Suprapubic skin (tissue), 4 donors: ENCODE measurements at regions not wholly inside any gene's neighbourhood (a gene's known extent, or its start where the extent isn't known, plus 50 kb on each side); places are given as distances from the start of the nearest gene placed in this dataset.

Experiments used
- DNase-seq, 2 donors: peaks; one replicate each; pipeline ENCODE4 v3.0.0-alpha.2; 2019; ENCODE audit warnings: low spot score in 2 of 2
- H3K27ac ChIP-seq: fragments of 200-600 bp; sonication (generic); one replicate; pipeline ENCODE4 v1.5.1; 2019
- H3K27me3 ChIP-seq: fragments of 200-600 bp; sonication (generic); one replicate; pipeline ENCODE4 v1.5.1; 2019
- H3K36me3 ChIP-seq: fragments of 200-600 bp; sonication (generic); one replicate; pipeline ENCODE4 v1.5.1; 2019
- H3K4me1 ChIP-seq: fragments of 200-600 bp; sonication (generic); one replicate; pipeline ENCODE4 v1.5.1; 2019
- H3K4me3 ChIP-seq: fragments of 200-600 bp; sonication (generic); one replicate; pipeline ENCODE4 v1.5.1; 2019; ENCODE audit warnings: mild to moderate bottlenecking
- H3K9me3 ChIP-seq: fragments of 200-600 bp; sonication (generic); one replicate; pipeline ENCODE4 v1.5.1; 2019
- EP300 ChIP-seq: sonication (generic); formaldehyde crosslinking; IDR thresholded peaks from one replicate; pipeline ENCODE4 v1.6.1; 2017; ENCODE audit warnings: antibody characterized with exemption
- POLR2A ChIP-seq, 2 donors: fragments of 450-650 bp; IDR thresholded peaks; one replicate each; pipeline ENCODE4 v1.6.1; 2017; ENCODE audit warnings: antibody characterized with exemption in 2 of 2, mild to moderate bottlenecking in 2 of 2, moderate library complexity in 2 of 2
- POLR2AphosphoS5 ChIP-seq, 3 donors: sonication (generic); formaldehyde crosslinking; IDR thresholded peaks; one replicate each; pipeline ENCODE4 v1.6.1; 2017; ENCODE audit warnings: antibody characterized with exemption in 3 of 3
- WGBS: methylation state at CpG from one replicate; pipeline ENCODE4 v1.1.5; 2018; 5-methylcytosine and 5-hydroxymethylcytosine counted together
- TF ChIP-seq, protein P1 (sequence below), 2 donors: fragments of 200-600 bp in 1 of 2; fragments of 450-650 bp in 1 of 2; sonication (generic) in 1 of 2; IDR thresholded peaks; one replicate each; pipeline ENCODE4 v1.5.1; 2016 to 2019; ENCODE audit warnings: antibody characterized with exemption in 2 of 2, mild to moderate bottlenecking in 1 of 2, moderate library complexity in 1 of 2

DNA sequence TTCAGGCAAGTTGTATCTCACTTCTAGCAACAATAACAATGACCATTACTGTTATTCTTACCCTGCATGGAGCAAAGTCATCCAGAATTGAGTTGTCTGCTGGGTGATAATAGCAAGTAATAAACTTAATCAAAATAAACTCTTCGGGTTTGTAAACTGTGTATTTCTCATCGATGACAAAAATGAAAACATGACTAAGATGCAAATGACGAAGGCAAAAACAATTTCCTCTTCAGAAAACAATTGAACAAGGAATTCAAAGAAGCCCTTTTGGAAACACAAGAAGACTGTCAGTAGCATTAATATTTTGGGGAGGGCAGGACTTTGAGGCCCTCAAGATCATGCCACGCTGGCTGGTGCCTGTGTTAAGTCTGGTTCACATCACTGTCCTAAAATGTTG, 232.0 kb downstream of the BTG1 start:
- WGBS, result 82% methylated on average over 4 of the region's 4 CpGs
- H3K9me3 ChIP-seq, result no peaks in the 10 kb centered on the region
- no peaks in the 10 kb centered on the region for H3K36me3 ChIP-seq
- no peak for TF ChIP-seq EP300
- no peak for TF ChIP-seq POLR2AphosphoS5 (IDR thresholded peaks at IDR 0.05)
- no peak for TF ChIP-seq POLR2A (IDR thresholded peaks at IDR 0.05)
- TF ChIP-seq, protein P1, sequence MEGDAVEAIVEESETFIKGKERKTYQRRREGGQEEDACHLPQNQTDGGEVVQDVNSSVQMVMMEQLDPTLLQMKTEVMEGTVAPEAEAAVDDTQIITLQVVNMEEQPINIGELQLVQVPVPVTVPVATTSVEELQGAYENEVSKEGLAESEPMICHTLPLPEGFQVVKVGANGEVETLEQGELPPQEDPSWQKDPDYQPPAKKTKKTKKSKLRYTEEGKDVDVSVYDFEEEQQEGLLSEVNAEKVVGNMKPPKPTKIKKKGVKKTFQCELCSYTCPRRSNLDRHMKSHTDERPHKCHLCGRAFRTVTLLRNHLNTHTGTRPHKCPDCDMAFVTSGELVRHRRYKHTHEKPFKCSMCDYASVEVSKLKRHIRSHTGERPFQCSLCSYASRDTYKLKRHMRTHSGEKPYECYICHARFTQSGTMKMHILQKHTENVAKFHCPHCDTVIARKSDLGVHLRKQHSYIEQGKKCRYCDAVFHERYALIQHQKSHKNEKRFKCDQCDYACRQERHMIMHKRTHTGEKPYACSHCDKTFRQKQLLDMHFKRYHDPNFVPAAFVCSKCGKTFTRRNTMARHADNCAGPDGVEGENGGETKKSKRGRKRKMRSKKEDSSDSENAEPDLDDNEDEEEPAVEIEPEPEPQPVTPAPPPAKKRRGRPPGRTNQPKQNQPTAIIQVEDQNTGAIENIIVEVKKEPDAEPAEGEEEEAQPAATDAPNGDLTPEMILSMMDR (IDR thresholded peaks at IDR 0.05), result no peak
- DNase-seq, result no peak
- H3K27me3 ChIP-seq, result no peaks in the 10 kb centered on the region
- H3K27ac ChIP-seq, result no peak overlapping the region
- peaks cover 3% of the 10 kb centered on the region for H3K4me1 ChIP-seq
- H3K4me3 ChIP-seq, result no peak overlapping the region

DNA sequence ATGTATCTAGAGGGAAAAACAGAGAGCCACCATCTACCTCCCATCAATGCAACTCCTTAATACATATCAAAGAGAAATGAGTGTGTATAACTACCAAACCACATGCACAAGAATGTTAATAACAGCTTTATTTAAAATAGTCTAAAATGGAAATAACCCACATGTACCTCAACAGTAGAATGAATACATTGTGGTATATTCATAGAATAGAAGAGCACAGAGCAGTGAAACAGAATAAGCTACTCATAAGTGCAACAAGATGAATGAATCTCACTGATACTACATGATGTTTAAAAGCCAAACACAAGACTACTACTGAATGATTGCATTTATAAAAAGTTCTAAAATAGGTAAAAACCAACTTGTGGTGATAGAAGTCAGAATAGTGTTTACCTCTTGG, 232.5 kb downstream of the BTG1 start:
- H3K36me3 ChIP-seq, result no peaks in the 10 kb centered on the region
- H3K27ac ChIP-seq, result no peak overlapping the region
- H3K9me3 ChIP-seq, result no peaks in the 10 kb centered on the region
- H3K4me3 ChIP-seq, result no peak overlapping the region
- no peaks in the 10 kb centered on the region for H3K27me3 ChIP-seq
- H3K4me1 ChIP-seq, result peaks cover 3% of the 10 kb centered on the region
- no peak for TF ChIP-seq EP300
- TF ChIP-seq, protein P1 (IDR thresholded peaks at IDR 0.05), result no peak
- no peak for DNase-seq

DNA sequence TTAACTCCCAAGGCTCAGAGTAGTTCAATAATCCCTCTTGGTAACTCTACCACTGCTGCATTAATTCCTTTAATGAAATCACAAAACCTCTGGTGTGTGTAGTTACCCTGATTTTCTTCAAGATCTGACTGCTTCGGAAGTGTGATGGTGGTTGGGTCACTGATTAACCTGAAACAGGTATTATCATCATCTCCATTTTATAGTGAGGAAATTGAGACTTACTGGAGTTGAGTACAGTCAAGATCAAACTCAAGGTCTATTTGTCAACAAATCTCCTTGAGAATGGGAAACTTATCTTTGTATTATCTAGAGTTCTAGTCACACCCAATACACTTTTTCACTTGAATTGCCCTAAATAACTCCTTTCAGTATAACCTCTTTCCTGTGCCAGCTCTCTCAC, 233.5 kb downstream of the BTG1 start:
- Histone ChIP-seq H3K4me3 (no peak overlapping the region), H3K9me3 (no peaks in the 10 kb centered on the region), H3K4me1 (peaks cover 3% of the 10 kb centered on the region), H3K36me3 (no peaks in the 10 kb centered on the region), H3K27me3 (no peaks in the 10 kb centered on the region), H3K27ac (no peak overlapping the region)
- WGBS, result 94% methylated on average over 1 of the region's 1 CpG
- TF ChIP-seq POLR2AphosphoS5 (IDR thresholded peaks at IDR 0.05) (no peak), EP300 (no peak), POLR2A (IDR thresholded peaks at IDR 0.05) (no peak)
- no peak for DNase-seq

DNA sequence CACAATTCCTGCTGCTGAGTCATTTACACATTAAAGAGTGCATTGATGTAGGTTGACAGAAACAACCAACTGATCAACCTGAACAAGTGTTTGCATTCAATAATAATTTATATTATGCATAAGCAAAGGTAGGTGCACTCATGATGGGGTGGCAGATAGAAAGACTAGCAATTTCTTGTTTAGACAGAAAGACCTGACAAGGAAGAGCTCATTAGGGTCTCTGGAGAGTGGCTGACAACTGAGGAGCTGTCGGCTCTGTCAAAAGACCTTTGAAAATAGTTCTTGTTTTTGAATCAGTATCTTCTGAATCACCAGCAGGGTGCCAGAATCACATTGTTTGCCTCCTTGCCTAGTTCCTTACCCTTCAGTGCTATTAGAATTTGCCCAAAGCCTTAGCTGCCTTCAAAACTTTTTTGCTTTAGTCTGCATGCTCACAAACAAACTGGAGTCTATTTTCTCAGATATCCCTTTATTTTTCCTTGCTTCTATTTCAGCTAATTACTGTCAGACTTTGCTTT, 234.7 kb downstream of the BTG1 start:
- no peak for TF ChIP-seq EP300
- no peak for TF ChIP-seq POLR2A (IDR thresholded peaks at IDR 0.05)
- TF ChIP-seq, protein P1 (IDR thresholded peaks at IDR 0.05), result no peak
- no peak for TF ChIP-seq POLR2AphosphoS5 (IDR thresholded peaks at IDR 0.05)
- no peak for DNase-seq
- no peak overlapping the region for H3K4me3 ChIP-seq
- H3K9me3 ChIP-seq, result no peaks in the 10 kb centered on the region
- 56% methylated on average over 1 of the region's 1 CpG for WGBS
- H3K4me1 ChIP-seq, result peaks cover 3% of the 10 kb centered on the region
- no peaks in the 10 kb centered on the region for H3K27me3 ChIP-seq
- H3K36me3 ChIP-seq, result no peaks in the 10 kb centered on the region
- no peak overlapping the region for H3K27ac ChIP-seq

DNA sequence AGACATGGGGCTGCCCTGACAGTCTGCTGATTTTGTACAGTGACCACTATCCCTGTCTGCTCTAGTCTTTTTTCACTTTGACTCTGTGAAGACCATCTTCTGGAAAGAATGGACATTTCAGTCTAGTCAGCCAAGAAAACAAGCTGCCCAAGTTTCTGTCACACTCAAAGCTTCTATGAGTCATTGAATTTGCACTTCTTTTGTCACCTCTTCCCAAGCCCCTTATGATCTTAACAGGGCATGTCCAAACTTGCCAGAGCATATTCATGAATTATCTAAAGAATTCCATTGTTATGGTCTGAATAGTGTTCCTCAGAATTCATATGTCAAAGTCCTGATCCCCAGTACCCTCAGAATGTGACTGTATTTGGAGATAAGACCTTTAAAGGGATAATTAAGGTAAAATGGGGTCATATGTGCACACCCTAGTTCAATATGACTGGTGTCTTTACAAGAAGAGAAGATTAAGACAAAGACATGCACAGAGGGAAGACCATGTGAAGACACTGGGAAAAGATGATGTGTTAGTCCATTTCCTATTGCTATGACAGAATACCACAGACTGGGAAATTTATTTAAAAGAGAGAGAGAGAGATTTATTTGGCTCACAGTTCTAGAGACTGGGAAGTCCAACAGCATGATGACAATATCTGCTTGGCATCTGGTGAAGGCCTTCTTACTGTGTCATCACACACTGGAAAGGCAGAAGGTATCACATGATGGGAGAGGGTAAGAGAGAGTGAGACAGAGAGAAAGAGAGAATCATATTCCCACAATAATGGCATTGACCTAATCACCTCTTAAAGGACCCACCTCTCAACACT, 242.6 kb downstream of the BTG1 start:
- no peak for DNase-seq
- Histone ChIP-seq H3K4me3 (no peak overlapping the region), H3K27ac (no peak overlapping the region), H3K27me3 (no peaks in the 10 kb centered on the region), H3K4me1 (no peaks in the 10 kb centered on the region), H3K36me3 (no peaks in the 10 kb centered on the region), H3K9me3 (no peaks in the 10 kb centered on the region)
- TF ChIP-seq POLR2A (IDR thresholded peaks at IDR 0.05) (no peak), POLR2AphosphoS5 (IDR thresholded peaks at IDR 0.05) (no peak), EP300 (no peak)
- TF ChIP-seq, protein P1 (IDR thresholded peaks at IDR 0.05), result no peak
